ENCODE measurements at regions not wholly inside any gene's neighbourhood (a gene's known extent, or its start where the extent isn't known, plus 50 kb on each side); places are given as distances from the start of the nearest gene placed in this dataset.
"Not testable (repeated sequence)": the region's sequence is repeated elsewhere in the genome, so short reads cannot be mapped to it uniquely, and the experiment has no call there.

GRCh38 chr3:28575746-28576613, 227.4 kb upstream of the AZI2 start:
- peak; percentile 51 for DNase-seq (ENCODE audit: low spot score)

DNA sequence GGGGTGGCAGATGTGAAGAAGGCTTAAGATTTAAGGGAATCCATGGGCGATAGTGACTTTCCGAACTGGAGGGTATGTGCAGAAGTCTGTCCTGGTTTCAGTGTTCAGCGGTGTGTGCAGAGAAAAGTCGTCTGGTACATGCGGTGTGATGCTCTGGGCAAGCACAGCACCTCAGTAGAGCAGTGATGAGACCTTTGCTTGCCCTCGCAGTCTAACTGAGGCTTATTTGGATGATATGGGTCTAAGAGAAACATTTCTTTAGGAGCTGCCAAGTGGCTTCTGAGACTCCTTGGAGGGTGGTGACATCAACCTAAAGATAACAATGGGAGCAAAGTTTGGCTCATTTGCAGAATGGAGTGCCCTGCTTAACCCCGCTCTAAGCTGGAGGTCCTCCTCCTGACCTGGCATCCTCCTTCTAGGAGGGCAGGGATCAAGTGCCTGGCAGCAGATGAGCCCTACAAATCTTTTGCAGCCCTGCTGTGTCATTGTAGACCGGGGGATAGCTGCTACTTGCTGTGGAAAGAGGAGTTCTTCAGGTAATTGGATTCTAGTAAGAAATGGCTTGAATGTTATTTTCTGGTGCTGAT, 228.1 kb upstream of the AZI2 start:
- no peak for DNase-seq (ENCODE audit: low spot score)

DNA sequence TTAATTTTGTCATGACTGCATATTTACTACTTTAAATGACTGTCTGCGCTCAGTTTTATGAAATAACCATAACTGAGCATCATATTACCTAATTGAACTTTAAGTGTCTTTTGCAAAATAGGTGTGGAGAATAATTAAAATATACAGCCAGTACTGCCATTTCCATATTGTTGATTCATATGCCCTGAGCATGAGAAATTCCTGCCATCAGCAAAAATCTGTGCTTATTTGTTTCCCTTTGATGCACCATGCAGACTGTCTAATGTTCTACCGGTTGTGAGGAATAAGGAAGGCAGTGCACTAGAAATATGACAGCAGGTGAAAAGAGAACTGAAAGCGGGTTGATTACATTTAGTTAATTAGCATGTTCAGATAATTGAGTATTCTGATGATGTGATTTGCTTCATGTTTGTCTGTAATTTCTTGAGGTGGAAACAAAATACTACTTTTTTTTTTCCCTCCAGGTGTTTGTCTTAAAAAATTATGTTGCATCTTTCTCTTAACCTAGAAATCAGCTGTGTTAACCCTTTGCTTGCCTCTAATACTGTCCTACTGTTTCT, 229.4 kb upstream of the AZI2 start:
- no peak for DNase-seq (ENCODE audit: low spot score)

DNA sequence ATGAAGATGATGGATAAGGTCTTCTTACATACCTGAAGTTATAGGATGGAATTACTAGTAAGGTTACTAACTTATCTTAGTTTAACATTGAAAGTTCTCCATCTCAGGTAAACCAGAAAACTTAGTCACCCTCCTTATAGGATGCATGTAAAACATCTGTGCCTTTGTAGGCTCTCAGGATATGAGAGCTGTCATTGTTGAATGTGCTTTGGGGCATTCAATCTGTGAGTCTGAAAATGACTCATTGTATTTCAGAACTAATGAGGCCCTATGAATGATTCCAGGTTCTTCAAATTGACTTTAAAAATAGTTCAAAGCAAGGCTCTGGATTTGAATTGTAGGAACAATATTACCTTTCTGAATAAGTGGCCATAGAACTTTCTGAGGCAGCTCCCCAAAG, 237.7 kb upstream of the AZI2 start:
- DNase-seq (ENCODE audit: low spot score), result no peak

DNA sequence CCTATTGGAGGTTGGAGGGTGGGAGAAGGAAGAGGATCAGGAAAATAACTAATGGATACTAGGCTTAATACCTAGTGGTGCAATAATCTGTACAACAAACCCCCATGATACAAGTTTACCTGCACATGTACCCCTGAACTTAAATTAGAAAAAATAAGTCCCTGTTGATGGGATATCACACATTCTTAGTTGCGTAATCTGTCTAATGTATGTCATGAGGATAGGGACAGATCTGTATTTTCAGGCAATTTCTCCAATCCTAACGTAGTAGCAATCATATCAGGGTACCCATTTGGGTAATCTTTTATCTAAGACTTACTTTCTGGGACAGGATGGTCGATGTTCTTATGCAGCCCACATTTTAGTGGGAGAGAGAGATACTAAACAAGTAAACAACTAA, 239.1 kb upstream of the AZI2 start:
- no peak for DNase-seq (ENCODE audit: low spot score)

DNA sequence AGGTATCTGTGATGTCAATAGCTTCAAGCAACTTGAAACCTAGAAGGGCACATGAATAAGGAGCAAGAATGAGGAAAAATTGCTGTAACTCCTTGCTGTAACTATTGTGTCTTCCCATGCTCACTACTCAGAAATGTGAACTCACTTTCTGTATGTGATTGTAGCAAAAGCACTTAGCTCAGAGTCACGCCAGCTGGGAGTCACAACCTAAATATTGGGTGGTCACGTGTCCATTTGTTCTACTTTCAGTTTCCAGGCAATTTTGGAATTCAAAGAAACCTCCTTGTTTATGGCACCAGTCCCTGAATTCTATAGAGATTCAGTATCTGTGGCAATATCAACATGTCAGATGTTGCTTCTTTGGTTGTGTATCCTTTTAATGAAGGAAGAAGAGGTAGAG, 241.6 kb upstream of the AZI2 start:
- peak; percentile 29 for DNase-seq (ENCODE audit: low spot score)

DNA sequence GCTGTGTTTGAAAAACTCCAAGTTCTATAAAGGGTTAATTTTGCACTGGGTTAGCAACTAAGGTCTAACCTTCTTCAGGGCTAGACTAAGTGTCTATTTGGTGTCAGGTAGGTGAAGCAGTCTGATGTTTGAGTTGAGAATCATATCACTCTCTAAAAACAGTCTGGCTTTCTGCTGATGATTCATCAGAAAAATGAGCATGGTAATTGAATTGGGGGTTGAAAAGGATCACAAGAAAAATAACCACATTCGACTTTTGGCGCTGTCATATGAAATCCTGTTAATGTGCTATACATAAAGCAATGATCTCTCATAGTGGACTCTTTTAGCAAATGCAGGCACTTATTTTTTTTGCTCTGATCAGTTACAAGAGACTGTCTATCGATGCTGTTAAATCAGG, 242.2 kb upstream of the AZI2 start:
- DNase-seq (ENCODE audit: low spot score), result no peak

GRCh38 chr3:28595372-28595771, 246.7 kb upstream of the AZI2 start:
- no peak for DNase-seq (ENCODE audit: low spot score)

- DNase-seq (ENCODE audit: low spot score), result no peak
Observed at GRCh38 chr3:28597452-28597851, 248.8 kb upstream of the AZI2 start.

DNA sequence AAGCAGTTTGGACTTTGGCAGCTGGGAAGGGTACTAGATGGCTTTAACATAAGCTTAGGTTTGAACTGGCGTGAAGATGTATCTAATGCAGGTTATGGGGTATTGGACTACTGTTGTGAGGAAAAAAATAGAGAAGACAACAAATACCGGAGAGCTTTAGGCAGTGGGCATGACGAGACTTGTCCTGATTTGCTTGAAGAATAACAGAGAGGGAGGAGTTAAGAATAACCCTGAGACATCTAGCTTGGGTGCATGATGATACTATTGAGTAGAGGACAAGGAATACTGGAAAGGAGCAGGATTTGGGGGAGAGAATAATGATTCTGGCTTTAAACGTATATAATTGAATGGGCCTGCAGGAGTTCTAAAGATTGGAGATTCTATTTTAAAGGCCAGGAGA, 249.5 kb upstream of the AZI2 start:
- no peak for DNase-seq (ENCODE audit: low spot score)

DNA sequence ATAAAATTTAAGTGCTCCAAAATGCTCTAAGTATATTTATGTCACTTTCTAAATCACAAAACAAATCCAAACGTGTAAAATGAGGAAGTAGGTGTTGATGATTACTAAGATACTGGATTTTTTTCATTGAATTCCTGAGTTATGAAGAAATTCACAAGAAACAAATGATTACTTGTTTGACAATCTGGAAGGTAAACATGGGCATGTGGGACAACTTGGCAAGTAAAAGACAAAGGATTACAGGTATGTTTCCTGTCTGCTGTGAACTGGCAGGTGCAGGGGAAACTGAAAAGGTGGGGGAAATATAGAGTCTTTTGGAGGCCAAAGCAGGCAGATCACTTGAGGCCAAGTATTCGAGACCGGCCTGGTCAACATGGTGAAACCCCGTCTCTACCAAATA, 252.7 kb upstream of the AZI2 start:
- no peak for DNase-seq (ENCODE audit: low spot score)

- DNase-seq (ENCODE audit: low spot score), result no peak
Observed at GRCh38 chr3:28606283-28606682, 257.7 kb upstream of the AZI2 start.

DNA sequence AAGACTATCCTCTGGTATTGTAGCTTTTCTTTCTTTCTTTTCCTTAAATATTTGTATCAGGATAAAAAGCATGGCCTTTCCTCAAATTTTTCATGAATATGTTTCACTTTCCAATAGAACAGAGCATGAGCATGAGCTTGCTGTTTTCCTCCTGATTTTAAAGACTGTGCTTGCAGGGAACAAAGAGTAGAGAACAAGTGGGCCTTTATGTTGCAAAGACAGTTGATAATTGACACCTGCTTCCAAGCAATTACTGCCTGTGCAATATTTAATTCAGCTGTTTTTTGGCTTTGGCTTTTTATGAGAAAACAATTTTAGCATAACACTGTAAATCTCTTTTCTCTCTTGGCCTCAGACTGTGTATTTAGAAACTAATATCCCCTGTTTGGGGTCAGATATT, 263.6 kb upstream of the AZI2 start:
- DNase-seq (ENCODE audit: low spot score), result no peak

- no peak for DNase-seq (ENCODE audit: low spot score)
Observed at GRCh38 chr3:28613511-28614106, 265.0 kb upstream of the AZI2 start.

DNA sequence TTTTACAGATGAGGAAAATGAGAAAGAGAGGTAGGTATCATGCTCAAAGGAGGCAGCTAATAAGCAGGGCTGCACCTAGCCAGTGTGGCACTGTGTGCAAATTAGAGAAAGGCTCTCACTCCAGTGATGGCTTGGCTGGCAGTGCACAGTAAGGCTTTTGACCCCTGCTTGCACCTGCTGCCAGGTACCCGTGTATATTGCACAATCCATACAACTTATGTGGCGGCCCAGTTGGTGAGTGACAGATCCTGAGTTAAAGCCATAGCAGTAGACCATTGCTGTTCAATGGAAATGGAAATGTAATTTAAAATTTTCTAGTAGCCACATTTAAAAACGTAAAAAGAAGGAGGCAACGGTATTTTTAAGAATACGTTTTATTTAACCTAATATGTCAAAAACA, 266.4 kb upstream of the AZI2 start:
- DNase-seq (ENCODE audit: low spot score), result no peak

DNA sequence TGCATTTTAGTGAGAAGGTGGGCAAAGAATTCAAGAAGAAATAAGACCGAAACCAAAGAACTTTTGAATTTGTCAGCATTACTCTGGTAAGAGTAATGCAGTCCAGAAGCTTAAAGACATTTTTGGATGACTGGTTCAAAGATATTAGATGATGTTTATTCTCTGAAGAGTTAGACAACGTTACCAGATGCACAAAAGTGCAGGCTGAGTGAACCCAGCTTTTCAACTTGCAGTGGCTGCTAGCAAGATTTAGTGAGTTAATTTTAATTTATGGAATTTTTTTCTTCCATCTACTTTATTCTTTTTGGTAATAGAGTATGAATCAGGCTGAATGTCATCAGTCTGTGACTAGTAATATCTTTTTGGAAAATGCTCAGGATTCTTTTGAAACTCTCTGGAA, 267.3 kb upstream of the AZI2 start:
- DNase-seq (ENCODE audit: low spot score), result no peak

GRCh38 chr3:28617821-28618220, 269.2 kb upstream of the AZI2 start:
- DNase-seq (ENCODE audit: low spot score), result no peak

- DNase-seq (ENCODE audit: low spot score), result no peak
Observed at GRCh38 chr3:28623106-28623505, 274.5 kb upstream of the AZI2 start.

GRCh38 chr3:28624084-28624483, 275.5 kb upstream of the AZI2 start:
- DNase-seq (ENCODE audit: low spot score), result no peak

DNA sequence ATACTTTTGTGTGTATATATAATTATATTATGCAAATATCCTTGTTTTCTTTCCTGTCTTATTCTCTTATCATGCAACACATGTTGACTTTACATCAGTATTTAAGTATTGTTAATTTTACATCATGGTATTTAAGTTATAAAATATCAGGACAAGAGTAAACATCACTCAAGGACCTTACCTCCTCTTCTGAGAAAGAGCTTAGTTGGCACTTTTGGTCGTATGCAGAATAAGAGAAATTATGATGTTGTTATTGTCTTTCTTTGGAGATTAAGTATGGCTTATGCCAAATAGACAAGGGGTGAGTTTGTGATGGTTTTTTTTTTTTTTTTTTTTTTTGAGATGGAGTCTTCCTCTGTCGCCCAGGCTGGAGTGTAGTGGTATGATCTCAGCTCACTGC, 279.2 kb upstream of the AZI2 start:
- not testable (repeated sequence) for DNase-seq (ENCODE audit: low spot score)

- DNase-seq (ENCODE audit: low spot score), result no peak
Observed at GRCh38 chr3:28634019-28634418, 285.4 kb upstream of the AZI2 start.

DNA sequence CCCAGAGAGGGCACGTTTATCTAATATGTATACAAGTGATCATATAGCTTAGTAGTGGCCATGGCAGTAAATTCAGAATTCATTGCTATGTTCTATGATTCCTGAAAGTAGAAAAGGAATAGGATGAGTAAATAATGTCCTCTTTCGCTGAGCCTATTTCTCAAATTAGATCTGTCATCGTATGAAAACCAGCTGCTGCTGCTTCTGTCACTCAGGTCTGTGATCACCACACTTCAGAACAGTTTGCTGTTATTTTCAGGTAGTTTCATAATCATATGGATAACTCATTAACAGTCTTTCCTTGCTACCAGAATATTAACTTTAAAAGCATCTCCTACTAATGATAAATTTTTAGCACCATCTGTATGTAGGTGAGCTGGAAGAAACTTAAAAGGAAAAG, 289.1 kb upstream of the AZI2 start:
- DNase-seq (ENCODE audit: low spot score), result no peak

- DNase-seq (ENCODE audit: low spot score), result no peak
Observed at GRCh38 chr3:28645149-28645548, 296.5 kb upstream of the AZI2 start.
